AG04450 (cell line): ENCODE measurements at regions not wholly inside any gene's neighbourhood (a gene's known extent, or its start where the extent isn't known, plus 50 kb on each side); places are given as distances from the start of the nearest gene placed in this dataset.

Experiments
- CTCF ChIA-PET: fragments of 300-600, 350-600 bp; formaldehyde crosslinking; extraction: SDS; loops from one replicate; lab custom pipeline; 2022; ENCODE audit warnings: antibody characterized with exemption, inconsistent platforms; lab: Charles Lee
- POLR2A ChIA-PET: fragments of 350-600 bp; formaldehyde crosslinking; extraction: SDS; loops from one replicate; lab custom pipeline; 2021; ENCODE audit warnings: antibody characterized with exemption, inconsistent platforms; lab: Yijun Ruan, JAX
- DNase-seq: peaks from one replicate; pipeline ENCODE4 v3.0.0-alpha.2; 2011; ENCODE audit warnings: low read depth, low spot score
- H3K27ac ChIP-seq: one replicate; pipeline ENCODE4 v1.5.1; 2012; ENCODE audit warnings: low read depth, low read length, control low read depth
- H3K27me3 ChIP-seq: one replicate; pipeline ENCODE4 v1.6.0; 2012; ENCODE audit warnings: low read length; ENCODE audit not compliant: control insufficient read depth, insufficient read depth
- H3K4me3 ChIP-seq: 2 replicates; pipeline ENCODE4 v1.5.1; 2011; ENCODE audit warnings: mild to moderate bottlenecking, low read depth, low read length, control low read depth
- H3K9me3 ChIP-seq: 2 replicates; pipeline ENCODE4 v1.5.1; 2012; ENCODE audit warnings: low read length; ENCODE audit not compliant: control insufficient read depth, insufficient read depth
- TF ChIP-seq, protein P1 (sequence below): IDR thresholded peaks from 2 replicates; pipeline ENCODE4 v1.5.1; 2011; ENCODE audit warnings: low read depth, low read length, control low read depth, inconsistent platforms

GRCh38 chr2:188132385-188132784 is 159.3 kb upstream of the GULP1 start:
- no peak for DNase-seq

DNA sequence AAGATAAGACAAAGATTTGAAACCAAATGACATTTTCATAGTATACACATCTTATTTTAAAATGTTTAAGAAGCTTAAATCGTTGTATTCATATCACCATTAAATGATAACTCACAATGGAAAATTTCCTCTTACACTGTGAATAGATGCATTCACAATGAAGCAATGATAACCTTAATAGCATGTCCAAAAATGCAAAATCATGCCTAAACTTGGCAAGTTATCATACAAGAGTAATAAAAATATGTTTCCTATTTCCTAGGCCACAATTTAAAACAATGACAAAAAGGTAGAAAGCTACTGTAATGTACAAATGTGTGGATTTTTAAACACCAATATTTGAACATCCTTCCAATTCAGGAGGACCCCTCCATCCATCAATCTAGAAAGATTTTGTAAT is 157.4 kb upstream of the GULP1 start:
- Histone ChIP-seq H3K27ac (no peak overlapping the region), H3K27me3 (no peaks in the 10 kb centered on the region), H3K9me3 (no peaks in the 10 kb centered on the region), H3K4me3 (no peak overlapping the region)
- ChIA-PET POLR2A (no interaction called here), CTCF (no interaction called here)
- no peak for DNase-seq
- TF ChIP-seq, protein P1, sequence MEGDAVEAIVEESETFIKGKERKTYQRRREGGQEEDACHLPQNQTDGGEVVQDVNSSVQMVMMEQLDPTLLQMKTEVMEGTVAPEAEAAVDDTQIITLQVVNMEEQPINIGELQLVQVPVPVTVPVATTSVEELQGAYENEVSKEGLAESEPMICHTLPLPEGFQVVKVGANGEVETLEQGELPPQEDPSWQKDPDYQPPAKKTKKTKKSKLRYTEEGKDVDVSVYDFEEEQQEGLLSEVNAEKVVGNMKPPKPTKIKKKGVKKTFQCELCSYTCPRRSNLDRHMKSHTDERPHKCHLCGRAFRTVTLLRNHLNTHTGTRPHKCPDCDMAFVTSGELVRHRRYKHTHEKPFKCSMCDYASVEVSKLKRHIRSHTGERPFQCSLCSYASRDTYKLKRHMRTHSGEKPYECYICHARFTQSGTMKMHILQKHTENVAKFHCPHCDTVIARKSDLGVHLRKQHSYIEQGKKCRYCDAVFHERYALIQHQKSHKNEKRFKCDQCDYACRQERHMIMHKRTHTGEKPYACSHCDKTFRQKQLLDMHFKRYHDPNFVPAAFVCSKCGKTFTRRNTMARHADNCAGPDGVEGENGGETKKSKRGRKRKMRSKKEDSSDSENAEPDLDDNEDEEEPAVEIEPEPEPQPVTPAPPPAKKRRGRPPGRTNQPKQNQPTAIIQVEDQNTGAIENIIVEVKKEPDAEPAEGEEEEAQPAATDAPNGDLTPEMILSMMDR: no peak

More at GRCh38 chr2:188132385-188132784, 159.3 kb upstream of the GULP1 start:
- H3K27me3 ChIP-seq: no peaks in the 10 kb centered on the region
- TF ChIP-seq, protein P1: no peak
- no peaks in the 10 kb centered on the region for H3K9me3 ChIP-seq
- H3K27ac ChIP-seq: no peak overlapping the region
- CTCF ChIA-PET: no interaction called here
- no peak overlapping the region for H3K4me3 ChIP-seq
- POLR2A ChIA-PET: no interaction called here

GRCh38 chr2:188138313-188138712 is 153.4 kb upstream of the GULP1 start:
- ChIA-PET CTCF (no interaction called here), POLR2A (no interaction called here)
- DNase-seq: no peak
- Histone ChIP-seq H3K4me3 (no peak overlapping the region), H3K27ac (no peak overlapping the region), H3K27me3 (no peaks in the 10 kb centered on the region), H3K9me3 (no peaks in the 10 kb centered on the region)
- TF ChIP-seq, protein P1: no peak

DNA sequence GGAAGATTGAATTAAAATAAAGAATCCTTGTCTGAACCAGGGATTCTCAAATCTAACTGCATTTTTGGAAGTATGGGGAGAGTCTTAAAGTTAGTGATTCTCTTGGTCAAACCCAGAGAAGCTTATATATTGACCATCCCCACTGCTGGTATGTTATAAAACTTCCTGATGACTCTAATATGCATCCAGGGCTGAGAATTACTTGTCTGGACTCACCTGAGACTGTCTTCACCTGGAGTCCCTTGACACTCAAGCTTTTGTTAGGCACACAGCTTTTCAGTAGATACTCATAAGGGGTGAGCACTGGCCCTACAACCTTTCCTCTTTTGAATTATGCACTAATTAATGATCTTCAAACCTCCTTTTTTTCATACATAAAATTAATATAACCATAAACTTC is 149.6 kb upstream of the GULP1 start:
- TF ChIP-seq, protein P1: no peak
- Histone ChIP-seq H3K27me3 (no peaks in the 10 kb centered on the region), H3K9me3 (no peaks in the 10 kb centered on the region), H3K4me3 (no peak overlapping the region), H3K27ac (no peak overlapping the region)
- POLR2A ChIA-PET: no interaction called here
- DNase-seq: no peak
- CTCF ChIA-PET: interaction anchor here (0.6 kb wide), 1 partner anchor 843 kb away, joined by 3 read pairs; no protein-coding TSS in a partner anchor

DNA sequence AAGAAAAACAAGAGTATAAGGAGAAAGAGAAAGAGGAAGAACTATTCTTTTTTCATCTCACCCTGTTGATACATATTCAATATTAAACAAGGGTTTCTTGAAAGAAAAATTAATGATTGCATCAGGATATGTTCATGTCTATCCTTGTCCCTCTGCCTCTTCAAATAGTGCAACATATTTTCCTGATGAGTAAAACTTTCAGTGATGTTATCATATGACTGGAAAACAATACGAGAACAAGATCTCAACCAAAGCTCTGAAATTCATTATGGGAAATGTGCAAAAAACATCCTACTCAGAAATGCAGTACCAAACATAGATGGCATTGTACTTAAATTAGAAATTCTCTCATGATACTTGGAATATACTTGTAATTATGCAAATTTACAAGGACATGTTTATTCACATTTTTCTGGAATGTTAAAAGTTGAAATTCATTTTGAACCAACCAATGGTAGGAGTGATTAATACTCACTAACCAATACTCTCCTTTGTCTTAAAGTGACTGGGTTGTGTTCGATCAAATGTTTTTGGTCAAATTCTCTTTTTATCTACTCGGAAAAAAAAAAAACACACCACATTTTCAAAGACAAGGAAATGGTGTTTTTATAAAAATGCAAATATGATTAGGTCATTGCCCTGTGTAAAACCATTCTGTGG is 148.9 kb upstream of the GULP1 start:
- DNase-seq: no peak
- ChIA-PET CTCF (no interaction called here), POLR2A (no interaction called here)
- H3K27me3 ChIP-seq: no peaks in the 10 kb centered on the region
- H3K9me3 ChIP-seq: no peaks in the 10 kb centered on the region
- no peak overlapping the region for H3K4me3 ChIP-seq
- H3K27ac ChIP-seq: no peak overlapping the region
- TF ChIP-seq, protein P1: no peak
